ENCODE measurements at regions not wholly inside any gene's neighbourhood (a gene's known extent, or its start where the extent isn't known, plus 50 kb on each side); places are given as distances from the start of the nearest gene placed in this dataset.

- H3K4me3 ChIP-seq (ENCODE audit: insufficient read depth, low read length, poor library complexity, severe bottlenecking), result no peak overlapping the region
- H3K9me3 ChIP-seq (ENCODE audit: insufficient read depth, low read length), result no peaks in the 10 kb centered on the region
- no peak overlapping the region for H3K4me2 ChIP-seq (ENCODE audit: low read depth, low read length, poor library complexity, severe bottlenecking)
- no peaks in the 10 kb centered on the region for H3K9me2 ChIP-seq (replicated peaks; ENCODE audit: insufficient read depth, low read length)
- no peaks in the 10 kb centered on the region for H3K36me3 ChIP-seq (ENCODE audit: low read length)
- TF ChIP-seq, protein P1, sequence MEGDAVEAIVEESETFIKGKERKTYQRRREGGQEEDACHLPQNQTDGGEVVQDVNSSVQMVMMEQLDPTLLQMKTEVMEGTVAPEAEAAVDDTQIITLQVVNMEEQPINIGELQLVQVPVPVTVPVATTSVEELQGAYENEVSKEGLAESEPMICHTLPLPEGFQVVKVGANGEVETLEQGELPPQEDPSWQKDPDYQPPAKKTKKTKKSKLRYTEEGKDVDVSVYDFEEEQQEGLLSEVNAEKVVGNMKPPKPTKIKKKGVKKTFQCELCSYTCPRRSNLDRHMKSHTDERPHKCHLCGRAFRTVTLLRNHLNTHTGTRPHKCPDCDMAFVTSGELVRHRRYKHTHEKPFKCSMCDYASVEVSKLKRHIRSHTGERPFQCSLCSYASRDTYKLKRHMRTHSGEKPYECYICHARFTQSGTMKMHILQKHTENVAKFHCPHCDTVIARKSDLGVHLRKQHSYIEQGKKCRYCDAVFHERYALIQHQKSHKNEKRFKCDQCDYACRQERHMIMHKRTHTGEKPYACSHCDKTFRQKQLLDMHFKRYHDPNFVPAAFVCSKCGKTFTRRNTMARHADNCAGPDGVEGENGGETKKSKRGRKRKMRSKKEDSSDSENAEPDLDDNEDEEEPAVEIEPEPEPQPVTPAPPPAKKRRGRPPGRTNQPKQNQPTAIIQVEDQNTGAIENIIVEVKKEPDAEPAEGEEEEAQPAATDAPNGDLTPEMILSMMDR (IDR thresholded peaks at IDR 0.05; ENCODE audit: insufficient read depth, low read length, poor library complexity, severe bottlenecking), result no peak
- no peak for TF ChIP-seq EZH2phosphoT487 (conservative IDR thresholded peaks at IDR 0.05; ENCODE audit: low read length)
- H3K79me2 ChIP-seq (ENCODE audit: insufficient read depth, low read length), result no peaks in the 10 kb centered on the region
- no peaks in the 10 kb centered on the region for H4K20me1 ChIP-seq (ENCODE audit: low read depth, low read length)
- no peaks in the 10 kb centered on the region for H3F3A ChIP-seq (ENCODE audit: insufficient read depth)
- no peak overlapping the region for H2AFZ ChIP-seq (ENCODE audit: low read depth, low read length, severe bottlenecking)
- H3K9ac ChIP-seq (ENCODE audit: low read length), result no peak overlapping the region
- H3K27ac ChIP-seq (ENCODE audit: low read depth, low read length), result no peak overlapping the region
- no peaks in the 10 kb centered on the region for H3K27me3 ChIP-seq (ENCODE audit: low read length)
Observed at GRCh38 chr6:139988685-139989084, 614.2 kb upstream of the CITED2 start.

DNA sequence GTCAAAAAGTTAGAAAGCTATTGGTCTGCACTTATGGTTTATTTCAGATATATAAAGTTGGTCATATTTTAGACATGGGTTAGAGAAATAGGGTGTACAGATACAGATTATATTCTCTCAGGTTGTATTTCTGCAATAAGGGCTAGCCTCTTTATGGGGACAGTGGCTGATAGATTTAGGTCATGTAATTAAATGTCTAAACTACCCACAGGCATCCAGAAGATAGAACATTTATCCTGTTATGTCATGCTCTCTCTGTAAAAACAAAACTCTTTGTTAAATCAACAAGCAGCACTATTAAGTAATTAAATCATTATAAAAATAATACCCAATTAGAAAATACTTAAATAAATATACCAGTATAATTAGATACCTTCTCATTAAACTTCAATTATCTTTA is 612.6 kb upstream of the CITED2 start:
- no peaks in the 10 kb centered on the region for H3K36me3 ChIP-seq (ENCODE audit: low read length)

GRCh38 chr6:139985236-139985815 is 610.9 kb upstream of the CITED2 start:
- no peak overlapping the region for H3K27ac ChIP-seq (ENCODE audit: low read depth, low read length)
- no peak overlapping the region for H2AFZ ChIP-seq (ENCODE audit: low read depth, low read length, severe bottlenecking)
- no peaks in the 10 kb centered on the region for H4K20me1 ChIP-seq (ENCODE audit: low read depth, low read length)
- no peak overlapping the region for H3K9ac ChIP-seq (ENCODE audit: low read length)
- no peaks in the 10 kb centered on the region for H3K9me3 ChIP-seq (ENCODE audit: insufficient read depth, low read length)
- H3K27me3 ChIP-seq (ENCODE audit: low read length), result no peaks in the 10 kb centered on the region
- no peak overlapping the region for H3K4me3 ChIP-seq (ENCODE audit: insufficient read depth, low read length, poor library complexity, severe bottlenecking)
- no peaks in the 10 kb centered on the region for H3K36me3 ChIP-seq (ENCODE audit: low read length)
- H3F3A ChIP-seq (ENCODE audit: insufficient read depth), result no peaks in the 10 kb centered on the region
- no peak overlapping the region for H3K4me2 ChIP-seq (ENCODE audit: low read depth, low read length, poor library complexity, severe bottlenecking)
- no peaks in the 10 kb centered on the region for H3K79me2 ChIP-seq (ENCODE audit: insufficient read depth, low read length)
- H3K9me2 ChIP-seq (replicated peaks; ENCODE audit: insufficient read depth, low read length), result no peaks in the 10 kb centered on the region
- TF ChIP-seq EZH2phosphoT487 (conservative IDR thresholded peaks at IDR 0.05; ENCODE audit: low read length), result no peak
- TF ChIP-seq, protein P1 (IDR thresholded peaks at IDR 0.05; ENCODE audit: insufficient read depth, low read length, poor library complexity, severe bottlenecking), result no peak

More for the DNA sequence above, 612.6 kb upstream of the CITED2 start:
- Histone ChIP-seq H3K27me3 (ENCODE audit: low read length) (no peaks in the 10 kb centered on the region), H4K20me1 (ENCODE audit: low read depth, low read length) (no peaks in the 10 kb centered on the region), H3K9ac (ENCODE audit: low read length) (no peak overlapping the region), H3K27ac (ENCODE audit: low read depth, low read length) (no peak overlapping the region), H3K9me3 (ENCODE audit: insufficient read depth, low read length) (no peaks in the 10 kb centered on the region), H3K9me2 (replicated peaks; ENCODE audit: insufficient read depth, low read length) (no peaks in the 10 kb centered on the region), H2AFZ (ENCODE audit: low read depth, low read length, severe bottlenecking) (no peak overlapping the region), H3F3A (ENCODE audit: insufficient read depth) (no peaks in the 10 kb centered on the region), H3K4me2 (ENCODE audit: low read depth, low read length, poor library complexity, severe bottlenecking) (no peak overlapping the region), H3K4me3 (ENCODE audit: insufficient read depth, low read length, poor library complexity, severe bottlenecking) (no peak overlapping the region), H3K79me2 (ENCODE audit: insufficient read depth, low read length) (no peaks in the 10 kb centered on the region)
- no peak for TF ChIP-seq EZH2phosphoT487 (conservative IDR thresholded peaks at IDR 0.05; ENCODE audit: low read length)
- TF ChIP-seq, protein P1 (IDR thresholded peaks at IDR 0.05; ENCODE audit: insufficient read depth, low read length, poor library complexity, severe bottlenecking), result no peak
